H1 (cell line): ENCODE measurements at regions not wholly inside any gene's neighbourhood (a gene's known extent, or its start where the extent isn't known, plus 50 kb on each side); places are given as distances from the start of the nearest gene placed in this dataset.

Source experiments
- CBX5 ChIP-seq: fragments of 300-800, 300-1000 bp; sonication (generic); IDR thresholded peaks from 2 replicates; pipeline ENCODE4 v1.7.1; 2016; ENCODE audit warnings: antibody characterized with exemption, low read length, low read depth
- CEBPB ChIP-seq: IDR thresholded peaks from 2 replicates; pipeline ENCODE4 v1.6.1; 2012; ENCODE audit warnings: low read depth, low read length
- CHD1 ChIP-seq: IDR thresholded peaks from 2 replicates; pipeline ENCODE4 v1.6.1; 2012; ENCODE audit warnings: low read depth, low read length, improper control_type of control experiment
- JUN ChIP-seq: IDR thresholded peaks from 2 replicates; pipeline ENCODE4 v1.6.1; 2011; ENCODE audit warnings: low read depth, mild to moderate bottlenecking, improper control_type of control experiment, low read length
- MAFK ChIP-seq: IDR thresholded peaks from 2 replicates; pipeline ENCODE4 v1.6.1; 2012; ENCODE audit warnings: low read depth, mild to moderate bottlenecking, improper control_type of control experiment, low read length
- NRF1 ChIP-seq: IDR thresholded peaks from 2 replicates; pipeline ENCODE4 v1.6.1; 2011; ENCODE audit warnings: mild to moderate bottlenecking, low read depth, low read length, improper control_type of control experiment
- POLR2A ChIP-seq, 2 experiments: IDR thresholded peaks; 1 replicate in 1 of 2; 2 replicates in 1 of 2; pipeline ENCODE4 v1.6.1; 2011; ENCODE audit warnings: low read depth in 2 of 2, low read length in 2 of 2, mild to moderate bottlenecking in 2 of 2; ENCODE audit errors: control extremely low read depth in 1 of 2
- RBBP5 ChIP-seq: IDR thresholded peaks from 2 replicates; pipeline ENCODE4 v1.7.1; 2012; ENCODE audit warnings: low read depth, mild to moderate bottlenecking, inconsistent platforms, low read length, moderate library complexity, borderline replicate concordance
- RFX5 ChIP-seq: IDR thresholded peaks from 2 replicates; pipeline ENCODE4 v1.6.1; 2011; ENCODE audit warnings: low read depth, low read length, improper control_type of control experiment, borderline replicate concordance
- SIN3A ChIP-seq, 2 experiments: IDR thresholded peaks in 1 of 2; conservative IDR thresholded peaks in 1 of 2; 2 replicates each; pipeline ENCODE4 v1.6.1; 2011 to 2012; ENCODE audit warnings: low read length in 2 of 2, improper control_type of control experiment in 1 of 2, low read depth in 1 of 2, mild to moderate bottlenecking in 1 of 2
- TAF7 ChIP-seq: optimal IDR thresholded peaks from 2 replicates; pipeline ENCODE3; 2011; ENCODE audit warnings: low read depth, mild to moderate bottlenecking, inconsistent platforms, low read length, moderate library complexity, borderline replicate concordance
- TEAD4 ChIP-seq: IDR thresholded peaks from 2 replicates; pipeline ENCODE4 v1.6.1; 2012; ENCODE audit warnings: low read depth, low read length, inconsistent platforms, mixed read lengths
- TF ChIP-seq, protein P1 (sequence below), 3 experiments: IDR thresholded peaks; 1 replicate in 2 of 3; 2 replicates in 1 of 3; pipeline versions ENCODE4 v1.5.1 to v1.6.1; 2011; ENCODE audit warnings: low read length in 3 of 3, mild to moderate bottlenecking in 3 of 3, inconsistent platforms in 2 of 3, low read depth in 1 of 3, moderate library complexity in 1 of 3; ENCODE audit not compliant: insufficient read depth in 1 of 3; ENCODE audit errors: control extremely low read depth in 1 of 3
- TF ChIP-seq, protein P2 (sequence below): IDR thresholded peaks from 2 replicates; pipeline ENCODE4 v1.6.1; 2012; ENCODE audit warnings: inconsistent platforms

- TF ChIP-seq POLR2A (IDR thresholded peaks at IDR 0.05; ENCODE audit: control extremely low read depth in 1 of 2, low read depth in 2 of 2, low read length in 2 of 2) (no peak), RFX5 (no peak), SIN3A (conservative IDR thresholded peaks at IDR 0.05 in 1 of 2, IDR thresholded peaks at IDR 0.05 in 1 of 2; ENCODE audit: low read depth in 1 of 2, low read length in 2 of 2) (no peak), CHD1 (no peak), JUN (no peak), TEAD4 (no peak), MAFK (no peak), RBBP5 (no peak), NRF1 (no peak), CBX5 (no peak), CEBPB (no peak), TAF7 (no peak)
- TF ChIP-seq, protein P1, sequence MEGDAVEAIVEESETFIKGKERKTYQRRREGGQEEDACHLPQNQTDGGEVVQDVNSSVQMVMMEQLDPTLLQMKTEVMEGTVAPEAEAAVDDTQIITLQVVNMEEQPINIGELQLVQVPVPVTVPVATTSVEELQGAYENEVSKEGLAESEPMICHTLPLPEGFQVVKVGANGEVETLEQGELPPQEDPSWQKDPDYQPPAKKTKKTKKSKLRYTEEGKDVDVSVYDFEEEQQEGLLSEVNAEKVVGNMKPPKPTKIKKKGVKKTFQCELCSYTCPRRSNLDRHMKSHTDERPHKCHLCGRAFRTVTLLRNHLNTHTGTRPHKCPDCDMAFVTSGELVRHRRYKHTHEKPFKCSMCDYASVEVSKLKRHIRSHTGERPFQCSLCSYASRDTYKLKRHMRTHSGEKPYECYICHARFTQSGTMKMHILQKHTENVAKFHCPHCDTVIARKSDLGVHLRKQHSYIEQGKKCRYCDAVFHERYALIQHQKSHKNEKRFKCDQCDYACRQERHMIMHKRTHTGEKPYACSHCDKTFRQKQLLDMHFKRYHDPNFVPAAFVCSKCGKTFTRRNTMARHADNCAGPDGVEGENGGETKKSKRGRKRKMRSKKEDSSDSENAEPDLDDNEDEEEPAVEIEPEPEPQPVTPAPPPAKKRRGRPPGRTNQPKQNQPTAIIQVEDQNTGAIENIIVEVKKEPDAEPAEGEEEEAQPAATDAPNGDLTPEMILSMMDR (IDR thresholded peaks at IDR 0.05; ENCODE audit: control extremely low read depth in 1 of 3, insufficient read depth in 1 of 3, low read depth in 1 of 3, low read length in 3 of 3) = no peak
- TF ChIP-seq, protein P2, sequence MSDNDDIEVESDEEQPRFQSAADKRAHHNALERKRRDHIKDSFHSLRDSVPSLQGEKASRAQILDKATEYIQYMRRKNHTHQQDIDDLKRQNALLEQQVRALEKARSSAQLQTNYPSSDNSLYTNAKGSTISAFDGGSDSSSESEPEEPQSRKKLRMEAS = no peak
Observed at GRCh38 chr16:86679490-86679889, 101.1 kb downstream of the FOXL1 start.
